Esophagus muscularis mucosa (tissue), 4 donors: ENCODE measurements at regions not wholly inside any gene's neighbourhood (a gene's known extent, or its start where the extent isn't known, plus 50 kb on each side); places are given as distances from the start of the nearest gene placed in this dataset.

Experiments
- DNase-seq: peaks from one replicate; pipeline ENCODE4 v3.0.0-alpha.2; 2017; ENCODE audit errors: extremely low spot score
- H3K27ac ChIP-seq, 4 donors: fragments of 200-600 bp; sonication (generic); replicated peaks in 1 of 4; 1 replicate in 3 of 4; 2 replicates in 1 of 4; pipeline ENCODE4 v1.5.1; 2016 to 2019; ENCODE audit warnings: mild to moderate bottlenecking in 1 of 4
- H3K27me3 ChIP-seq, 4 donors: fragments of 200-600 bp; sonication (generic); one replicate each; pipeline versions ENCODE4 v1.5.1 to v1.6.0; 2016 to 2019
- H3K36me3 ChIP-seq, 4 donors: fragments of 200-600 bp; sonication (generic); one replicate each; pipeline ENCODE4 v1.5.1; 2016 to 2019
- H3K4me1 ChIP-seq, 4 donors: fragments of 200-600 bp; sonication (generic); one replicate each; pipeline ENCODE4 v1.5.1; 2016 to 2019
- H3K4me3 ChIP-seq, 4 donors: fragments of 200-600 bp; sonication (generic); 1 replicate in 2 of 4; 2 replicates in 2 of 4; pipeline ENCODE4 v1.5.1; 2016 to 2019; ENCODE audit warnings: mild to moderate bottlenecking in 4 of 4, moderate library complexity in 1 of 4
- H3K9me3 ChIP-seq, 4 donors: fragments of 200-600 bp; sonication (generic); 1 replicate in 3 of 4; 2 replicates in 1 of 4; pipeline ENCODE4 v1.5.1; 2016 to 2019
- CTCF ChIP-seq, 3 experiments: fragments of 200-600 bp in 2 of 3; fragments of 450-650 bp in 1 of 3; sonication (generic) in 2 of 3; IDR thresholded peaks; one replicate each; pipeline ENCODE4 v1.5.1; 2017 to 2019; ENCODE audit warnings: antibody characterized with exemption in 3 of 3, mild to moderate bottlenecking in 2 of 3, moderate library complexity in 1 of 3
- EP300 ChIP-seq: sonication (generic); formaldehyde crosslinking; IDR thresholded peaks from one replicate; pipeline ENCODE4 v1.6.1; 2017; ENCODE audit warnings: antibody characterized with exemption
- POLR2A ChIP-seq: fragments of 450-650 bp; IDR thresholded peaks from one replicate; pipeline ENCODE4 v1.6.1; 2017; ENCODE audit warnings: antibody characterized with exemption, moderate library complexity, mild to moderate bottlenecking, low read depth
- POLR2AphosphoS5 ChIP-seq, 2 donors: sonication (generic); formaldehyde crosslinking; IDR thresholded peaks; one replicate each; pipeline ENCODE4 v1.6.1; 2017; ENCODE audit warnings: antibody characterized with exemption in 2 of 2
- WGBS: methylation state at CpG from one replicate; pipeline ENCODE4 v1.1.5; 2018; 5-methylcytosine and 5-hydroxymethylcytosine counted together
- intact Hi-C: fragments of 100-400 bp; cut with DNase I; formaldehyde crosslinking; loops from one replicate; pipeline ENCODE4 v1.15.1; 2023

- H3K9me3 ChIP-seq: no peaks in the 10 kb centered on the region
- 64% methylated on average over 1 of the region's 1 CpG for WGBS
- TF ChIP-seq POLR2A (no peak), CTCF (IDR thresholded peaks at IDR 0.05) (no peak), POLR2AphosphoS5 (IDR thresholded peaks at IDR 0.05) (no peak), EP300 (no peak)
- intact Hi-C loops: no loop called here
- DNase-seq: no peak
- H3K27me3 ChIP-seq: no peaks in the 10 kb centered on the region
- no peak overlapping the region for H3K4me3 ChIP-seq
- H3K27ac ChIP-seq: no peak overlapping the region
- peaks cover 0 to 3% (median 0%) of the 10 kb centered on the region in 4 donors for H3K4me1 ChIP-seq
- no peaks in the 10 kb centered on the region for H3K36me3 ChIP-seq
Observed at GRCh38 chr2:149877913-149878312, 290.3 kb upstream of the MMADHC start.

- intact Hi-C loops: no loop called here
- no peaks in the 10 kb centered on the region for H3K36me3 ChIP-seq
- TF ChIP-seq POLR2AphosphoS5 (IDR thresholded peaks at IDR 0.05): no peak
- DNase-seq: no peak
- no peak overlapping the region for H3K27ac ChIP-seq
- H3K4me1 ChIP-seq: peaks cover 0 to 3% (median 0%) of the 10 kb centered on the region in 4 donors
- H3K9me3 ChIP-seq: no peaks in the 10 kb centered on the region
- no peaks in the 10 kb centered on the region for H3K27me3 ChIP-seq
- 72% methylated on average over 3 of the region's 3 CpGs for WGBS
- no peak overlapping the region for H3K4me3 ChIP-seq
Observed at GRCh38 chr2:149877074-149877473, 289.5 kb upstream of the MMADHC start.

- H3K4me1 ChIP-seq: peaks cover 0 to 3% (median 0%) of the 10 kb centered on the region in 4 donors
- H3K27ac ChIP-seq: no peak overlapping the region
- no peaks in the 10 kb centered on the region for H3K36me3 ChIP-seq
- no peak overlapping the region for H3K4me3 ChIP-seq
- DNase-seq: no peak
- 91% methylated on average over 1 of the region's 1 CpG for WGBS
- H3K27me3 ChIP-seq: no peaks in the 10 kb centered on the region
- TF ChIP-seq POLR2AphosphoS5 (IDR thresholded peaks at IDR 0.05) (no peak), CTCF (IDR thresholded peaks at IDR 0.05) (no peak)
- H3K9me3 ChIP-seq: peaks cover 0 to 8% (median 3%) of the 10 kb centered on the region in 4 donors
- intact Hi-C loops: no loop called here
Observed at GRCh38 chr2:149873936-149874335, 286.4 kb upstream of the MMADHC start.

- Histone ChIP-seq H3K4me3 (no peak overlapping the region), H3K27ac (no peak overlapping the region)
Observed at GRCh38 chr2:149872638-149873150, 285.1 kb upstream of the MMADHC start.

GRCh38 chr2:149872041-149872440 lies 284.5 kb upstream of the MMADHC start:
- Histone ChIP-seq H3K9me3 (peaks cover 0 to 13% (median 3%) of the 10 kb centered on the region in 4 donors), H3K27ac (no peak overlapping the region), H3K36me3 (no peaks in the 10 kb centered on the region), H3K4me3 (no peak overlapping the region), H3K27me3 (no peaks in the 10 kb centered on the region), H3K4me1 (no peaks in the 10 kb centered on the region)
- no peak for DNase-seq
- TF ChIP-seq POLR2A: no peak
- no peak for TF ChIP-seq EP300
- TF ChIP-seq CTCF (IDR thresholded peaks at IDR 0.05): no peak
- TF ChIP-seq POLR2AphosphoS5 (IDR thresholded peaks at IDR 0.05): no peak
- intact Hi-C loops: no loop called here
- 44% methylated on average over 2 of the region's 2 CpGs for WGBS

More at GRCh38 chr2:149872638-149873150, 285.1 kb upstream of the MMADHC start:
- Histone ChIP-seq H3K27me3 (no peaks in the 10 kb centered on the region), H3K4me1 (peaks cover 0 to 2% (median 0%) of the 10 kb centered on the region in 4 donors), H3K9me3 (peaks cover 0 to 13% (median 3%) of the 10 kb centered on the region in 4 donors), H3K36me3 (no peaks in the 10 kb centered on the region)
- intact Hi-C loops: no loop called here
- TF ChIP-seq POLR2AphosphoS5 (IDR thresholded peaks at IDR 0.05): no peak
- no peak for TF ChIP-seq EP300
- WGBS: 83% methylated on average over 2 of the region's 2 CpGs
- no peak for DNase-seq
